ENCODE measurements at regions not wholly inside any gene's neighbourhood (a gene's known extent, or its start where the extent isn't known, plus 50 kb on each side); places are given as distances from the start of the nearest gene placed in this dataset.

DNA sequence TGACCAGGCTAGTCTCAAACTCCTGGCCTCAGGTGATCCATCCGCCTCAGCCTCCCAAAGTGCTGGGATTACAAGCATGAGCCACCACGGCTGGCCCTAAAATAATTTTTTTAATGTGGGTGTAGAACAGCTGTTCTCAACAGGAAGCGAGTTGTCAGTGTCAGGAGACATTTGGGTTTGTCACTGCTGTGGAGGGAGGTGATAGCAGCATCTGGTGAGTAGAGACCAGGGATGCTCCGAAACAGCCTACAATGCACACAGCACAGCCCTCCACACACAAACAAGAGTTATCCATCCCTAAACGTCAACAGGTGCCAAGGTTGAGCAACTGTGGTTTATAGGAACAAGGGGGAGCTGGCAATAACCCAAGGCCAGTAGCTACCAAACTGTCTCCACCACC, 243.4 kb upstream of the STS start:
- TF ChIP-seq, protein P1, sequence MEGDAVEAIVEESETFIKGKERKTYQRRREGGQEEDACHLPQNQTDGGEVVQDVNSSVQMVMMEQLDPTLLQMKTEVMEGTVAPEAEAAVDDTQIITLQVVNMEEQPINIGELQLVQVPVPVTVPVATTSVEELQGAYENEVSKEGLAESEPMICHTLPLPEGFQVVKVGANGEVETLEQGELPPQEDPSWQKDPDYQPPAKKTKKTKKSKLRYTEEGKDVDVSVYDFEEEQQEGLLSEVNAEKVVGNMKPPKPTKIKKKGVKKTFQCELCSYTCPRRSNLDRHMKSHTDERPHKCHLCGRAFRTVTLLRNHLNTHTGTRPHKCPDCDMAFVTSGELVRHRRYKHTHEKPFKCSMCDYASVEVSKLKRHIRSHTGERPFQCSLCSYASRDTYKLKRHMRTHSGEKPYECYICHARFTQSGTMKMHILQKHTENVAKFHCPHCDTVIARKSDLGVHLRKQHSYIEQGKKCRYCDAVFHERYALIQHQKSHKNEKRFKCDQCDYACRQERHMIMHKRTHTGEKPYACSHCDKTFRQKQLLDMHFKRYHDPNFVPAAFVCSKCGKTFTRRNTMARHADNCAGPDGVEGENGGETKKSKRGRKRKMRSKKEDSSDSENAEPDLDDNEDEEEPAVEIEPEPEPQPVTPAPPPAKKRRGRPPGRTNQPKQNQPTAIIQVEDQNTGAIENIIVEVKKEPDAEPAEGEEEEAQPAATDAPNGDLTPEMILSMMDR (IDR thresholded peaks at IDR 0.05; ENCODE audit: low read depth, low read length): no peak

GRCh38 chrX:6898371-6898770, 249.1 kb upstream of the STS start:
- Histone ChIP-seq H3K4me1 (no peaks in the 10 kb centered on the region), H3K27me3 (no peaks in the 10 kb centered on the region), H3K9me3 (no peaks in the 10 kb centered on the region), H3K4me3 (ENCODE audit: low read depth, low read length) (no peak overlapping the region), H3K36me3 (no peaks in the 10 kb centered on the region)
- DNase-seq: no peak
- TF ChIP-seq, protein P1 (IDR thresholded peaks at IDR 0.05; ENCODE audit: low read depth, low read length): no peak

More for the DNA sequence above, 243.4 kb upstream of the STS start:
- Histone ChIP-seq H3K9me3 (no peaks in the 10 kb centered on the region), H3K4me3 (ENCODE audit: low read depth, low read length) (no peak overlapping the region), H3K27me3 (no peaks in the 10 kb centered on the region), H3K36me3 (no peaks in the 10 kb centered on the region), H3K4me1 (no peaks in the 10 kb centered on the region)
- DNase-seq: no peak

GRCh38 chrX:6891404-6891803, 256.1 kb upstream of the STS start:
- Histone ChIP-seq H3K27me3 (no peaks in the 10 kb centered on the region), H3K9me3 (no peaks in the 10 kb centered on the region), H3K4me1 (no peaks in the 10 kb centered on the region), H3K4me3 (ENCODE audit: low read depth, low read length) (no peak overlapping the region), H3K36me3 (no peaks in the 10 kb centered on the region)
- no peak for DNase-seq
- TF ChIP-seq, protein P1 (IDR thresholded peaks at IDR 0.05; ENCODE audit: low read depth, low read length): no peak

DNA sequence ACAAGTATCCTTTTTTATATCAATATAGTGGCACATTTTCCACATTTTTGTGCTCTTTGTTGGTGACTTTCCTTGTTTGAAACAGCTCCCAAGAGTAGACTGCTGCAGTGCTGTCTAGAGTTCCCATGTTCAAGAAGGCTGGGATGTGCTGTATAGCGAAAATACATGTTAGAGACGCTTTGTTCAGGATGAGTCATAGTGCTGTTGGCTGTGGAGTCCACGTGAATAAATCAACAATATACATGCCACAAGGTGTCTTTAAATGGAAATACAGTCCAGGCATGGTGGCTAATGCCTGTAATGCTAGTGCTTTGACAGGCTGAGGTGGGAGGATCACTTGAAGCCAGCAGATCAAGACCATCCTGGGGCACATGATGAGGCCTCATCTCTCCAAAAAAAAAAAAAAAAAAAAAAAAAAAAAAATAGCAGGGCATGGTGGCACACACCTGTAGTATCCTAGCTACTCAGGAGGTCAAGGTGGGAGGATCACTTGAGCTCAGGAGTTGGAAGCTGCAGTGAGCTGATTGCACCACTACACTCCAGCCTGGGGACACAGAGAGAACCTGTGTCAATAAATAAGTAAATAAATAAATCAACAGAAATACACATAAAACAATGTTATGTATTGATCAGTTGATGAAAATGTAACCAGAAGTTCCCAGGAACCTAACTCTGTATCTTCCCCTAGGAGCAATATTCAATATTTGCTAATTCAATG, 256.8 kb upstream of the STS start:
- no peak for DNase-seq
- no peaks in the 10 kb centered on the region for H3K4me1 ChIP-seq
- no peaks in the 10 kb centered on the region for H3K36me3 ChIP-seq
- no peaks in the 10 kb centered on the region for H3K27me3 ChIP-seq
- no peaks in the 10 kb centered on the region for H3K9me3 ChIP-seq
- TF ChIP-seq, protein P1 (IDR thresholded peaks at IDR 0.05; ENCODE audit: low read depth, low read length): no peak
- no peak overlapping the region for H3K4me3 ChIP-seq (ENCODE audit: low read depth, low read length)

DNA sequence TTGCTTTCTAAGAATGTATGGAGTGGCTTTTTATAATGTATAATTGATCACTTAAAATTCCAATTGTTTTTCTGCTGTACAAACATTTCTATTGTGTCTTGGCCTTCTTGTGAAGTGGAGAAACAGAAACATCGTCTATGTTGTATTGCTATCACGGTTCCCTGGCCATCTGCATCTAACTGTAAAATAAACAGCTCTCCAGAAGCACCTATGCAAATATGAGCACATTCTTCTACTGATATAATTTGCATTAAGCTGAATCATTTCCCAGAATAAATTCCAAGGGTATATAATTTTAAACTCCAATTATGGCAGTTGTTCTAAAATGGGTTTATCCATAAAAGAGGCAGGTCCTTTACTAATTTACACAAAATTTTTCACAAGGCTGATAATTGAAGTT, 261.6 kb upstream of the STS start:
- TF ChIP-seq, protein P1 (IDR thresholded peaks at IDR 0.05; ENCODE audit: low read depth, low read length): no peak

GRCh38 chrX:6885396-6885795, 262.1 kb upstream of the STS start:
- Histone ChIP-seq H3K36me3 (no peaks in the 10 kb centered on the region), H3K4me3 (ENCODE audit: low read depth, low read length) (no peak overlapping the region), H3K27me3 (no peaks in the 10 kb centered on the region), H3K9me3 (no peaks in the 10 kb centered on the region), H3K4me1 (no peaks in the 10 kb centered on the region)
- TF ChIP-seq, protein P1 (IDR thresholded peaks at IDR 0.05; ENCODE audit: low read depth, low read length): no peak
- DNase-seq: no peak

More for the DNA sequence above, 261.6 kb upstream of the STS start:
- Histone ChIP-seq H3K4me1 (no peaks in the 10 kb centered on the region), H3K36me3 (no peaks in the 10 kb centered on the region), H3K4me3 (ENCODE audit: low read depth, low read length) (no peak overlapping the region), H3K9me3 (no peaks in the 10 kb centered on the region), H3K27me3 (no peaks in the 10 kb centered on the region)
- DNase-seq: no peak
